DMS153 (cell line): ENCODE measurements at regions not wholly inside any gene's neighbourhood (a gene's known extent, or its start where the extent isn't known, plus 50 kb on each side); places are given as distances from the start of the nearest gene placed in this dataset.

Experiments
- DNase-seq: peaks from one replicate; lab custom pipeline; 2025; lab: John Stamatoyannopoulos, UW

DNA sequence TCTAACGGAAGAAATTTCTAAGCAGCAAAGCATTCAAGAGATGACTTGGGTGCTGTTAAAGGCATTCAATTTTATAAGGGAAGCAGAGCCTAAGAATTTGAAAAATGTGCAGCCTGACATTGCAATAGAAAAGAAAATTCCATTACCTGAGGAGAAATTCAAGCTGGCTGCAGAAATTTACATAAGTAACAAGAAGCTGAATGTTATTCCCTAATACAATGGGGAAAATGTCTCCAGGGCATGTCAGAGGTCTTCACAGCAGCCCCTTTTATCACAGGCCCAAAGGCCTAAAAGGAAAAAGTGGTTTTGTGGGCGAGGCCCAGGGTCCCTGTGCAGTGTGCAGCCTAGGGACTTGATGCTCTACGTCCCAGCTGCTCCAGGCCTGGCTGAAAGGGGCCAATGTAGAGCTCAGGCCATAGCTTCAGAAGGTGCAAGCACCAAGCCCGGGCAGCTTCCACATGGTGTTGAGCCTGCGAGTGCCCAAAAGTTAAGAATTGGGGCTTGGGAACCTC is 306.7 kb downstream of the RDH14 start:
- DNase-seq: no peak

DNA sequence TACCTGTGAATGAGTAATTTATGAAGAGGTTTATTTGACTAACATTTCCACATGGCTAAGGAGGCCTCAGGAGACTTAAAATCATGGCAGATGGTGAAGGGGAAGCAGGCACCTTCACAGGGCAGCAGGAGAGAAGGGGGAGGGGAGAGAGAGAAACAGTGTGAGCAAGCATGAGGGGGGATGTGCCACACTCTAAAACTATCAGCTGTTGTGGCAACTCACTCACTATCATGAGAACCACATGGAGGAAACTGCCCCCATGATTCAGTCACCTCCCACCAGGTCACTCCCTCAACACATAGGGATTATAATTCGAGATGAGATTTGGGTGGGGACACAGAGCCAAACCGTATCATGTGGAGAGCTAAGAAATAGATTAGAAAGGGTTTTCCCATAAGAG is 309.0 kb downstream of the RDH14 start:
- DNase-seq: no peak

DNA sequence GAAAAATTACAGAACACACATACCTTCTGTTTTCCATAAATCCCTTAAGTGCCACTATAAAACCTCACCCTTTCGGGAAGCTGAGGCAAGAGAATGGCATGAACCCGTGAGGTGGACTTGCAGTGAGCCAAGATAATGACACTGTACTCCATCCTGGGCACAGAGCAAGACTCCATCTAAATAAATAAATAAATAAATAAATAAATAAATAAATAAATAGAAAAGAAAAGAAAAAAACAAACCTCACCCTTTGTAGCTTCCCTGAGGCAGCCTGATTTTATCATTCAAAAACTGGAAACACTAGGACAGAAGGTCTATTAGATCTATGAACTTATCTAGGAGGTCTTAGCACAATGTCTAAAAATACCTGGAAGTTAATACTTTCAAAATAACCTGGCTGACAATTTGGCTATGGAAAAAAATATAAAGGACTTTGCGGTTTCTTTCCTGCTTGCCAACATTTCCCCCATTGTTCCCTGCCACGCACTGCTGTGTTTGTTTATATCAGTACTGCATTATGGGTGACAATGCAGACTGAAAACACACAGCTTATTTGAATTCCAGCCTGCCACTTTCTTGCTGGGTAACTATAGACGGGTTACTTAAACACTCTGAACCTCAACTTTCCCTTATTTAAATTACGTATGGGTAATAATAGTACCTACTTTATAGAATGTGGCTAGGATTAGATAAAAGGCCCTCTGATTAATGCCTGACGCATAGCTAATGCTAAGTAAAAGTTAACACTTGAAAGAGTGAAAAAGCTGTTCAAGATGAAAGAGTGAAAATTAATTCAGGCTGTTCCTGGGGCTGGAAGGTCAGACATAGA is 313.0 kb downstream of the RDH14 start:
- peak; percentile 50 for DNase-seq

DNA sequence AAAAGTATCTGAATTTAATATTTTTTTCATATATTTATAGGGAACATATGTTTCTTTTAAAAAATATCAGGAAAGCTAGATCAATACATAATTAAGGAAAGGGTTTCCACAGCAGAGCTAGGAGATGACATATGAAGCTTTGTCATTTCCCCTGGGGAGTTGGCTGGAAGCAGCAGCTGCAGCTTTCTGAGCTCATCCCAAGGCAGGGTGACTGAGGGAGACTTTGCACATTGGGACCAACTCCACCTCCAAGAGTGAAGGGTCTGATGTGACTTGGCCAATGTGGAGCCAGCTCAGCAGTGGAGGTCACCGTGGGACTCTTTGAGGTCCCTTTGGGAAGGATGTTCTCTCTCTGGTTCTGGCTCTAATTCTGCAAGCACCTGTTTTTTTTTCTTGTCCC is 315.1 kb downstream of the RDH14 start:
- no peak for DNase-seq

DNA sequence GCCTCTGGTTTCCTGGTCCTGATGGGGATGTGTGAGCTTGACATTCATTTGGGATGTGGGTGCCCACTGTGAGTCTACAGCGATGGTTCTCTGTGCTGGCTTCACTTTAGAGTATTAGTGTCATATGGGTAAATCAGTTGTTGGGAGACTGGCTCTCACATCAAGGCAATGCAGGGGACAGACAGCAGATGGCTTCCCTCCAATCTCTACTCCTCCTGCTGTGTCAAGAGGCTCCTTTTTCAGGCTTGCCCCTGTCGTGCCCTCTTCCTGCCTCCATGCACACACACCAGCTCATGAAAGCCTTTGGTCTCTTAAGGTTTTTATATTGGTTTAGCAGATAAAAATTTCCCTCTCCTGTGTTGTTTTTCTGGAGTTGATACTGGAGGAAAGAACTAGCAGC is 315.6 kb downstream of the RDH14 start:
- DNase-seq: peak; percentile 64

DNA sequence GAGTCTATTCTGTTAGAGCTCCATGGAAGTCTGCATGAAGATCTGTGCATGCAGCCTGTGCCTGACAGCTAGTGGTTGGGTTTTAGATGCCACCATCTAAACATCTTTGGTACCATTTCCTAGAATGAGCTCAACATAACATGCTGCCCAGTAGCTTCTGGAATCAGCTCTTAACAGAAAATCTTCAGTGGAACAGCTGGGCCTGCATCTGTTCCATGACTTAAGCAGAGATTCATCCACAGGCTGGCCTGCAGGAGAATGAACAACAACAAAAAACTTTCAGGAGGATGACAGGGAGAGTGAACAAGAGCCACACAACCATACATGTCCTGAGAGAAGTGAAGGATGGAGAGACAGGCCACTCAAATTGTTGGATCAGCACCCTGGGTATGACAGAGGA is 316.6 kb downstream of the RDH14 start:
- DNase-seq: no peak

DNA sequence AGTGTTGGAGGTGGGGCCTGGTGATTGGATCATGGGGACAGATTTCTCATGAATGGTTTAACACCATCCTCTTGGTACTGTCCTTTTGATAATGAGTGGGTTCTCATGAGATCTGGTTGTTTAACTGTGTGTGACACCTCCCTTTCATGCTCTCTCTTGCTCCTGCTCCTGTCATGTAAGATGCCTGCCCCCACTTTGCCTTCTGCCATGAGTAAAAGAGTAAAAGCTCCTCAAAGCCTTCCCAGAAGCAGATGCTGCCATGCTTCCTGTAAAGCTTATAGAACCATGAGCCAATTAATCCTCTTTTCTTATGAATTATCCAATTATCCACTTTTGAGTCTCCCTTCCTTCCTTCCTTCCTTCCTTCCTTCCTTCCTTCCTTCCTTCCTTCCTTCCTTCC is 317.7 kb downstream of the RDH14 start:
- no peak for DNase-seq

DNA sequence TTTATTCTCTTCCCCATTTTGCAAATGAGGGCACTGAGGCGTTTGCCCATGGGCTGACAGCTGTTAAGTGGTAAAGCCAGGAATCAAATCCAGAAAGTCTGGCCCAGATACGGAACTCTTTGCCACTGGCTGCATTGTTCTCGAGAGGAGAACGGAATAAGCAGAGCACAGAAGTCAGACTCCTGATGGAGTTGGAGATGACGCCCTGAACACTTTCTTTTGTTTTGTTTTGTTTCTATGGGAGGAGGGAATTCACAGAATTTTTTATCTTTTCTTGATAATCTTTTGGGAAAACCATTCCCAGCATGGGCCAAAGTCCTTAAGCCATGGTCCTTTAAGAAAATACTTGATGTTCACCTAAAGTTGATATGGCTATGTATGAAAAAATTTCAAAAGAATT is 322.2 kb downstream of the RDH14 start:
- DNase-seq: no peak

DNA sequence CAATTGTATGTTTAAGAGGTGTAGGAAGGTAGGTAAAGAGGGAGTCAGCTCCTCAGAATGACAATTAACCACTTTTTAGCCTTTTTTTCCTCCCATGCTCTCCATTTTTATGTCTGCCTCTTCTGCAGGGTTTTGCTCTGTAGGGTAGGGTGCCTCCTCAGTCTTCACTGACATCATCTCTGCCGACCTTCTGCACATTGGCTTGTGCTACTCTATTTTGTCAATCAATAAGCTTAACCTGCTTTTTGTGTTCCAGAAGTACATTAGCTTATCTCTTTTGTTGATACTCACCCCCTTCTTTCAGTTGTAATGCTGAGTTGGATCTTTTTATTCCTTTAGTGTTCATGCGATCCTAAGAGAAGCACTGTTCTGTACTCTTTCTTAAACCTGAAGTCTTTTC is 323.2 kb downstream of the RDH14 start:
- no peak for DNase-seq

DNA sequence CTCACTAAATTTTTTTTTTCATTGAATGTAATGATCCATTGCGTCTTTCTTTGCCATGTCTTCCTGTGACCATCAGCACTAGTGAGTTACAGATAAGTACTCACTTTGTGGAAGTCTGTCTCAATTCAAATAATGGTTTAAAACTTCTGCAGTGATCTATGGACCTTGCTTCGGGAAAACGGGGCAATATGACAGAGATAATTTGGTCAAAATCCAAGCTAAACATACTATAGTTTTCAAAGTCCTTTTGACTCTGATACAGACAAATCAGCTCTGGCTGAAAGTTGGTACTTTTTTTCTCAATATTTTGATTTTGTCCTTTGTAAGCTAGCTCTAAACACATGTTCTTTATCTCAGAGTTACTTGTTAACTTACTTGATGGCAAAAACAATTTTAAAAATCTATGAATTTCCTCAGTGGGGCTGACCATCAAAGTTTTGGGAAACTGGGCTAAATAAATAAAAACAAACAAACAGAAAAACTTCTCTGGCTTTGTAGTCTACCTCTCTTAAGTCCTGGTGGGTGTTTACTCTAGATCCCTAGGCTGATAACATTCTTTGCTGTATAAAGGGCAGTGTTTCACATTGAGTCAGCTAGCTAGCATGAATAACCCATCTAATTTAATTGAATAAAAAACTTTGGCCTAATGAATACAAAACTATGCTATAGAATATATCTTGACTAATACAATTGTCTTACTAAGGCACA is 327.6 kb downstream of the RDH14 start:
- no peak for DNase-seq

DNA sequence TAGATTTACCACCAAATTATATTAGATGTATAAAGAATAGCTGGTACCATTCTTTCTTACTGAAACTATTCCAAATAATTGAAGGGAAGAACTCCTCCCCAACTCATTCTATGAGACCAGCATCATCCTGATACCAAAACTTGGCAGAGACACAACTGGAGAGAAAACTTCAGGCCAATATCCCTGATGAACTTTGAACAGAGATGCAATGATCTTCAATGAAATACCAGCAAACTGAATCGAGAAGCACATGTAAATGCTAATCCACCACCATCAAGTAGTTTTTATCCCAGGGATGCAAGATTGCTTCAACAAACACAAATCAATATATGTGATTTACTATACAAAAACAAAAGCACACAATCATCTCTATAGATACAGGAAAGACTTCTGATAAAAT is 329.8 kb downstream of the RDH14 start:
- no peak for DNase-seq

DNA sequence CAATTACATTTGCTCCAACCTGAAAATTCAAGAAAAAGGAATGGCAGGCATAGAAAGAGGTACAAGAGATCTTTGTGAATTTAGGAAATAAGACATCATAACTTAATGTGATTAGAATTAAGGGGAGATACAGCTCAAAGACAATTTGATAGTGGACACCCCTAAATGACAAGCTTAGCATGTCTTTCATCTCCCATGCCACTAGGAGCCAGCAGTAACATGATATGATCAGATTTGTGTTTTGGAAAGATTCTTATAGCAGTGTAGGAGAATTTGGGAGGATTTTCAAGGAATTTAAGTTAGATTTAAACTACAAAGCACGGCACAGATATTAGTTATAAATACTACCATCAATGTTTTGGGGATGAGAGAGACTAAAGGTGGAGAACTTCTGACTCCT is 340.8 kb downstream of the RDH14 start:
- no peak for DNase-seq

DNA sequence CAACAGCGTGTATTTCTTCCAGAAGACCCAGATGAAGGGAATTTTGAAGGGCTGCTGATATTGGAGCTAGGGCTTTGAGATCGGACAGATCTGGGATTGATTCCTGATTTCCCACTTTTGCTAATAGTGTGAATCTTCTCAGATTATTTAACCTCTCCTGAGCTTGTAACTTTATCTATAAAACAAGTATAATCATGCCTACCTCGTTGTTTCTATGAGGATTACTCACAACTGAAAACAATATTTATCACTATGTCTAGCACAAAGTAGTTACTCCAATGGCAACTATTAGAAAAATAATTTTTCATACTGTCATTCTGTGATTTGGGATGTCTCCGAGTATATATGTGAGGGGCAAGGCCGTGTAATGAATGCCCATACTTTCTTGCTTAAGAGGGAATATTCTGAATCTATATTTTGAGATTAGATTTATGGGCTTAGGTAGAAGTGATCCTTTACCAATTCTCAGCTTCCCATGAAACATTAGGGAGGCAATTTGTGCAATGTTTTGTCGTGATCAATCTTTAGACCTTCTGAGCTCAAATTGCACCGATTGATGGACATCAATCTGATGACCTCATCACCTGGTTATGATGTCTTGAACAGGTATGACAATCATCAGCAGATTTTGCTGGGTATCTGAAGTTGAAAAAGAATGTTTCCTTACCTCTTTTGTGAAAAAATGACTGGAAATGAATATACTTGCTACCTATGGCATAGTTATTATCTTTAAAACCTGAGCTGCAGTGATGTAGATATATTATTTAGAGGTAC is 339.9 kb downstream of the KCNS3 start:
- no peak for DNase-seq

DNA sequence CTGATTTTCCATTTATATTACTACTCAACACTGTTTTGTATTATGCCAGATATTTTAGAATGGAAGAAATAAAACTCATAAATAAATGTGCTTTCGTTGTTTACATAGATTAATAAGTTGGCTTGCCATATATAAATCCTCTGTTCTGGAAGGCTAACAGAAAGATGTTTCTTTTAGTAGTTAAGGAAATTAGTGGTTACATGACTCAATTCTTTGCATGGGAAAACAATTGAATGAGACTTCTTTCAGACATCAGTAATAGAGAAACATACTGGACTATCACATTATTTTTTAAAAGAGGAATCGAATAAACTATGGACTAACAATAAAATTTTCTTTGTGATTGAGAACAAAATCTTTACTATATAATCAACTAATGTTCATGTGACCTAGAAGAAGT is 336.5 kb downstream of the KCNS3 start:
- DNase-seq: no peak

DNA sequence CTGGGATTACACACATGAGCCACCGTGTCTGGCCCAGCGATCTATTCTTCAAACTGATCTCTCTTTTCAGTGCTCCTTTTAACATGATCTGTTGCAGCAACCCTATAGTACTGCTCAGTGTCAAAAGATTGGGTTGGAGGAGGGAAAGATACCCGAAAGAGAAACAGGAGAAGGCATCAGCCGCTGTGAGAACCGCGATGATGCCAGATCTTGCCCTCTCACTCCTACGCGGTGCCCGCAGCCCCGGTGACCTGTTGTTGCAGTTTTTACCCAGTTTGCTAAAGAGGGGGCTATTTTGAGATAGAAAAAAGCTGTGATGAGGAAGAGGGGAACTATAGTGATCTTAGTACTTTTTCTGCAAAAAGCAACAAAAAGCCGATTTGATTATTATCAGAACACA is 335.5 kb downstream of the KCNS3 start:
- no peak for DNase-seq

DNA sequence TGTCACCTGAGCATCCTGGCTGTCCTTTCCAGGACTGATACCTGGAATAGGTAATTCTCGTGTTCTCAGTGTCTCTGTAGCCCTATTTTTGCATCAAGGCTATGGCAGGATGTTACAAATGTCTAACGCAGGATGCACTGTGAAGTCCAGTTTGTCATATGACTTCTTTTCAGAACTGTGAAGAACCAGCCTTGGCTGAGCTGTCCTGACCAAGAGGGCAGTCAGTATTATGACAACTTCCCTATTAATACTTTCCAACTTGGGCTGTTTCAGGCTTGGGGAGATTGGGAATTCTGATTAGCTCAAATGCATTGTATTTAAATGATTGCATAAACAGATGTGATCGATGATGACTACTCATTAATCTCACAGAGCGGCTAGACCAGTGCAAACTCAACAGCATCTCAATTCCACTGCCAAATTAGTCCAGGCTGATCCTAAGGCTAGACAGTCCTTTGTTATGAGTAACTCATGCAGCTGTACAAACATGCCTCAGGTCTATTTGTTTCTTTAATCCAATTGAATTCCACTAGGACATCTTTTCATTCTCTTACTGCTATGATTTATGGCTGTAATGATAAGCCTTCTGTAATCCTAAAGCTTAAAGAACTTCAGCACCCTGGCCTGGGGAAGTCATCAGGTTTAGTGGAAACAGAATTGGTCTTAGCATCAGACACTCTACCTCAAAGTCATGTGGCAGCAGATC is 331.6 kb downstream of the KCNS3 start:
- DNase-seq: peak; percentile 69

DNA sequence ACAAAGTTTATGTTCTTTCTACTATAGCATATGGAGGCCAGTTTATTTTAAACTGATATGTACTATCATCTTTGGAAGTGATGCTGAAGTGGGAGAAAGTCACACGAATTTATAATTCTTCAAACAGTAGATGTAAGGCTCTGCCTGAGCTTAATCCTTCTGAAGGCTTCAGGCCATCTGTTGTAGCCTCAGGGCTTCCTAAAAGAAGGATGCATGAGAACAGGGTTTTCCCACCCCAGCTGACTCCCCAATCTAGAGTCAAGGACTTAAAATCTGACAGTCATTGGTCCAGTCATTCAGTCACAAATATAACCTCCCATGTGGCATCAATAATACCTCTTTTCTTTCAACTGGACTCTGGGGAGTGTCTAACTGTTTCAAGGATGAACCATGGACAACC is 330.5 kb downstream of the KCNS3 start:
- no peak for DNase-seq

DNA sequence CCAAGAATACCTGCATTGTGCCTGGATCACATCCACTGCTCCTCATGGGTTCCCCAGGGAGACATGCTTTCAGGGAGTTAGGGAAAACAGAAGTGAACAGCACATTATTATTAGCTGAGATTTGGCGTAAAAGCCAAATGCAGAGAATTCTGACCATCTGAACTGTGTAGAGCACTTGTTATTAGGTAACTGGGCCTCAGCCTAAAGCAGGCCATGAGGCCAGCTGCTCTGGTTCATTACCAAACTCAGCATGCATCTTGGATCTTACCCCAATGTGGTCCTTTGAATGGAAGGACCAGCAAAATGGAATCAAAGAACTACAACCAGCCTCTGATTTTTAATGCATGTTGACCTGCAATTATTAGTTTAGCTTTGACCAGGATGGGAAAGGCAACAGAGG is 322.3 kb downstream of the KCNS3 start:
- DNase-seq: no peak

DNA sequence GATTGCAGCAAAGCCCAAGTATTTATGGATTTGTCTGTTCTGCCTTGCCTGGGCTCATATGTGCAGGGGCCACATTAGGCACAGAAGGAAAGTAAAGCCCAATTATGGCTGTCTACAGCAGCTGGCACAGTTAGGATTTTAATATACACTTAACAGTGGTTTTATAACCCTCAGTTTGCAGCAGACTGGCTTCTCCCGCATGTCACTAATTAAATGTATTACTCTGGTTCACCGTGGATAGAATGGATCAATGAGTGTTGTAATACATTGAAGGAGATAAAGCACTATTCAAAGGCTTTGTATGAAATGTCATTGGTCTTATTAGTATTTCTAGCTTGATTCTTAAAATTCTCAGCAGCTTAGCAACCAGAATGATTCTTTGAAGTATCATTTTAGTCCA is 320.2 kb downstream of the KCNS3 start:
- DNase-seq: no peak

DNA sequence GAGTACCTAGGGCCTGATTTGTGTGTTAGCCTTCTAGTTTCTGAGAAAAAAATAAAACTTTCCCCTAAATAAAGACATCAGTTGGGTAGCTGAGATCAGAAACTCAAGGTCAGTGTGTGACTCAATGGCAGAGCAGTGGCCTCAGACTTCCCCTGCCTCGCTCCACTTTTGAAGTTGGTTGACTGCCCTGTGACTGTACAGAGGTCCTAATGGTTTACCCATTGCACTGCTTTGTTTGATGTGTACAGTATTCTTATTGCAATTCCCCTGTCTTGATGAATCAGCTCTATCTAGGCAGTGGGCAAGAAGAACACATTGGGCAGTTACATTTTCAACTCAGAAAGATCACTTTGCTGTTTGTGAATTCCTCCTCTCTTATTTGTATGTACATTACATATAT is 315.7 kb downstream of the KCNS3 start:
- no peak for DNase-seq

DNA sequence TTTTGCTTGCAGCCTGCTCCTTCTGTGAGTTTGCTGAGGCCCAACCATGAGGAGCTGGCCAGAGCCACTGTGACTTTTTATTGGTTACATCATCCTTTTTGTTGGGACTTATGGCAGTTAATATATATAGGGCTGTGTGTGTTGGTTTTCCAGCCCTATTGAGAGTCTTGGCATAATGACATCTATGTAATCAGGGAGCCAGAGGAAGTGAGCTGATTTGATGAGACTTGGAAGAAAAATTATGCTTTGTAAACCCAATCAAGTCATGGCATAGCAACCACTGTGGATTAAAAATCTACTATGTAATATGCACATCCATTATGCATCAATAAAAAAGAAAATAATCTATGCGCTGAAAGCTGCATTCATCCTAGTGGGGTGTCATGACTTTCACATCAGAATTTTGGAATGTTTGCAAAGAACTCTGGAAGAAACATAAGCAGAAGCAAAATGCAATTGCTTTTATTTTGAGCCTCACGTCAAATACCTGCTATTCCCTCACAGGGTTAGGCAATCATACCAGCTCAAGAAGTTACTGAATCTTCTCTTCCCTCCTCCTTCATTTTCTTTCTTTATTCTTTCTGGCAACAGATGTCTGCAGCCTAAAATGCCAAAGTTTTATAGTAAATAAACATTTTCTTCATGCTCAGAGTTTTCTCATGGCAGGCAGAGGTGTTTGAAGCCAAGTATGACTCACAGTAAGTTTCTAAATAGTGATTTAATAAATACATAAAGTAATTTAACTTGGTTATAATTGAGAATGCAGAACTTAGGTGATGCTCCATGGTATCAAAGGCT is 308.5 kb downstream of the KCNS3 start:
- DNase-seq: no peak
